Esophagus mucosa (tissue), 1 donor: ENCODE measurements at regions not wholly inside any gene's neighbourhood (a gene's known extent, or its start where the extent isn't known, plus 50 kb on each side); places are given as distances from the start of the nearest gene placed in this dataset.

ENCODE experiments used
- ATAC-seq: fragments of 200-7000 bp; cut with Tn5 transposase; one replicate; pipeline ENCODE4 v1.9.1; 2020
- donor health status: DM: yes; HTN: yes; CAD: no.

DNA sequence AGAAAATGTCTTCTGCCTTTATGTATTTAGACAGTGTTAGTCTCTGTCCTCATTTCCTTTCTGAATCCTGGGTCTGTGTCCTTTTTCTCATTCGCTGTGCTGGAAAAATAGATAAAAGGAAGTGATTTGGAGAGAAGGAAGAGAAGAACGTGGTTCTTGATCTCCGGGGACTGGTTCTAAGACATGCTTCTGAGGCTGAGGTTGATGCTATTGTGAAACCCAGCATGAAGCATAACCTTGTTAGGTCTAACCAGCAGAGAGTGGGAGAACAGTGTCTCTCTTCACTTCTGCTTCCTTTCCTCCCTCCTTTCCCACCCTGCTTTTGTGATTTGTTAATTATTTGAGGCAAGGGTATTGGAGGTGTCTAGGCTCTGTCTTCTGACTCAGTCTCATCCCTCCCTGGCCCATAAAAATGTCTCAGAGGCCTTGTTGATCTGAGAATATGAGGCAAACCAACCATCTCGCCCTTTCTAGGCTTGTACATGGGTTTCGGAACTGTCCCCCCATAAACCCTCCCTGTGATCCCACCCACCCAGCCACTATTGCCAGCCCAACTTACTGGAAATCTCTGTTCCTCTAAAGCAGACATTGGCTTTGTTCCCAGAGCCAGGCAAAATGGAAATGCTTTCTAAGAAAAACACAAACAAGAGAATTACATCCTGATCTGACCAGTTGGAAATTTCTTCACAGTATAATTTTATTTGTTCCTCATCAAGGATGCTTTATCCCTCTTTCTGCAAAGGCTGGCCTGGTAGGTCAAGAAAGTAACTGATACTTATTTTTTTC lies 360.6 kb upstream of the TNP1 start:
- ATAC-seq, result no peak

DNA sequence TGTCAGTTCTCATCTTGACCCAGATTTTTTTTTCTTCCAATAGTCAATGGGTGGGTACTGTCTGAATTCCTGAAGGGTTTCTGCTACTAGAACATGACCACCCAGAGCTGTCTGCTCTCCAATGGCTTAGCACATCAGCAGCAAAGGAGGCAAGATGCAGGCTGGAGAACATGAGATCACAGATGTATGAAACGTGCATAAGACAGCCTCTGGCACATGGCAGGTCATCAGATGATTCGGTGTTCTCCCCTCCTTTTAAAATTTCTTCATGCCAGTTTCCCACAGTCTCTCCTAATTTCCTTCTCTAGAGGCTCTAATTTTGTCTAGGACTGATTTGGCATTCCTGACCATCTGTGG lies 359.3 kb upstream of the TNP1 start:
- no peak for ATAC-seq

DNA sequence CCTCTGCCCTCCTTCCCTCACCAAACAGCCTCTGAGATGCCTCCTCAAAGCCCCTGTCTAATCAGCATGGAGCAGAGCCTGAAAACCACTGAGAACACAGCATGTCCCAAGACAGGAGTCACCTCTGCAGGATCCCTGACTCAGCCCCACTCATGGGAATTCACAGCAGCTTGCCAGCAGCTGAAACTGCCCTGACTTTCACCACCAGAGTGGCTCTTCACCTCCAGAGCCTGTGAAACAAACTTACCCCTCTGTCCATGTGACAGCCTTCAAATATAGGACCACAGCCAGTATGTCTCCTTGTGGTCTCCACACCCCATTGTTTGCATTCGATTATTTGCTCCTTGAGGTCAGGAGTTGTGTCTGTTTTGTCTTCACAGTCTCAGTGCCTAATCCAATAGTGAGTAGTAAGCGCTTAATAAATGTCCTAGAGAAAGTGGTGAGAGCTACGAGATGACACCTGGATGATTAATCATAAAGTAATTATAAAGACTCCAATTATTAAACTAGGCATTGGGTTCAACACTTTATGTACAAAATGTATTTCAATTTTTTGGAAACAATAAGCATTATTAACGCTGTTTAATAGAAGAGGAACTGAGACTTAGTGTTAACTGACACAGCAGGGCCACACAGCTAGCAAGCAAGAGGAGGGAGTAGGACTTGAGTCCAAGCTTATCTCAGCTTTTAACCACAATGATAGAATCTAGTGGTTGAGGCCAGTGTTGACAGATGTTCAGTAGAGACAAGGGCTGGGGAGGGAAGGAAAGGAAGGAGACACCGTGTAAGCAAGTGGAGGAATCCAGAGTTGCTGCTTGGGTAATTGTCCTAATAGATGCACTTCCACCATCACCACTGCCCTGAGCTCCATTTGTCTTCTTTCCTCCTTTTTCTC lies 358.7 kb upstream of the TNP1 start:
- ATAC-seq, result no peak

DNA sequence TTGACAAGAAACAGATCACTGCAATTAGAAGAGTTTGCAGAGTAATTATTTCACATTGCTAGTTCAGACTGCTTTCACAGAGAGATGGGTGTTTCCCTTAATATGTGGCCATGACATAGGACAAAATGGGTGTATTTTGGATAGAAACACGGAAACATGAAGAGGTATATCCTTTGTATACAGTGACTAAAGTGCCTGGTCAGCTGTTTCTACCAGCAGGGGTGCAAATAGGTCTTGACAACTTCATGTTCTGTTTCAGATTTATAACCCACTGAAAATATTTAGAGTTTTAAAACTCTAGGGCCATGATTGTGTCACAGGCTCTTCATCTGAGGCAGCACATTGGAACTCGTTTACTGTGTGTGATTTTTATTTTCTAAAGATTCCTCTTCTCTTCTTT lies 357.1 kb upstream of the TNP1 start:
- no peak for ATAC-seq

DNA sequence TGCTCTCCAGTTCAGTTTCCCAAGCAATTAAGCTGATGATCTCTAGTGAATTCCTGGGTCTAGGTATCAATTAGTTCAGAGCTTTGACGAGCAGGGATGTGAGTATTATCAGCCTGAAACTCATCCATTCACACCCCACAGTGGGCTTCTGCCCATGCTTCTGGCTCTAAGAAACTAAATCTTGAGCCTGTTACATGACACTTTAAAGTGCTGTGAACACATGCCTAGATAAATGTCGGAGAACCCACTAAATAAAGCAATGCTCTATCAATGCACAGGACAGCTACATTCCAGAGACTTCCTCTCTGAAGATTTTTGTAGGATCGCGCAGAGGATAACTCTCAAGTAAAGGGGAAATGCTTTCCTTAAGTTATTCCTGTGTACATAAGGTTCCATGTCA lies 356.5 kb upstream of the TNP1 start:
- no peak for ATAC-seq

DNA sequence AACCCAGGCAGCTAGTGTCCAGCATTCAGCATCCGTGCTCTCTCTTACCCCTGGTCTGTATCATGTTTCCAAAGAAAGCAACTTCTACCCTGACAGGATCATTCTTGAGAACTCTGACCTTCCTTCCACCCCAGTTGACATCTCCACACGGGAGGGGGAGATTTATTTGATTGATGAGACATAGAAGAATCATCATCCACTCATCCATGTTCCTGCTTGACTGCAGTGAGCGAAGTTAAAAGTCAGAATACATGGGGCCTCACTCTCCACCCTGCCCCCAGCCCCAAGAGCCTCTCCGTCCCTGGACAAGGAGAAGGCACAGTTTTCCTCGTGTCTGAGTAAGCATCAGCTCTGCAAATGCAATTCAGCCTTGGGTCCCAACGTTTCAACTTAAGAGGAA lies 356.0 kb upstream of the TNP1 start:
- ATAC-seq, result no peak

DNA sequence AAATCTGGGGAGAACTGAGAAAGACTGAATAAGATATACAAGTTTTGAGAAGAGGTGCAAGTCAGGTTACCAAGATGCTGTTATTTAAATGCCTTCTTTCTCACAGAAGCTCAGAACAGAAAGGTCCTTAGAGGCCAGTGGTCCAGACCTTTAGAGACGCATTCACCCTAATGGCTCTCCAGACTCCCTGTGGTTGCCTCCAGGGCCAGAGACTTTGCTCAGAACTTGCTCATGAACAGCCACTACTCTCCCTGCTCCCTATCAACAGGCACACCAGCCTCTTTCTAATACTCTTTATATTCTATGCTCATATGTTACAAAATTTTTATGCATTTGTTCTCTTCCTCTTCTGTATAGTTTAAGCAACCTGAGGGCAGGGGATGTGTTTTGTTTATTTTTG lies 349.0 kb upstream of the TNP1 start:
- ATAC-seq, result no peak

DNA sequence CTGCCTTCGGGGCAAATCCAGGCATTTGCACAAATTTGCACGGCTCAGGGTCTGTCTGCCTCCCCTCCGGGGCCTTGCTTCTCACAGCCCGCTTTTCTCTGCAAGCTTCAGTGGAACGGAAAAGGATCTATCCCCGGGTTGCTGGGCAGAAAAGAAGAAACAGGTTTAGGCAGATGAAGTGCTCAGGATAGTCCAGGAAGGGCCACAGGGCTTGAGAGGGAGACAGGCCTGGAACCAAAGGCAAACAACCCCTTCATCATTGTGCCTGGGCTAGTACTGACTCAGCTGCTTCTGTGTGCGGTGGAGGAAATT lies 347.8 kb upstream of the TNP1 start:
- ATAC-seq, result no peak

DNA sequence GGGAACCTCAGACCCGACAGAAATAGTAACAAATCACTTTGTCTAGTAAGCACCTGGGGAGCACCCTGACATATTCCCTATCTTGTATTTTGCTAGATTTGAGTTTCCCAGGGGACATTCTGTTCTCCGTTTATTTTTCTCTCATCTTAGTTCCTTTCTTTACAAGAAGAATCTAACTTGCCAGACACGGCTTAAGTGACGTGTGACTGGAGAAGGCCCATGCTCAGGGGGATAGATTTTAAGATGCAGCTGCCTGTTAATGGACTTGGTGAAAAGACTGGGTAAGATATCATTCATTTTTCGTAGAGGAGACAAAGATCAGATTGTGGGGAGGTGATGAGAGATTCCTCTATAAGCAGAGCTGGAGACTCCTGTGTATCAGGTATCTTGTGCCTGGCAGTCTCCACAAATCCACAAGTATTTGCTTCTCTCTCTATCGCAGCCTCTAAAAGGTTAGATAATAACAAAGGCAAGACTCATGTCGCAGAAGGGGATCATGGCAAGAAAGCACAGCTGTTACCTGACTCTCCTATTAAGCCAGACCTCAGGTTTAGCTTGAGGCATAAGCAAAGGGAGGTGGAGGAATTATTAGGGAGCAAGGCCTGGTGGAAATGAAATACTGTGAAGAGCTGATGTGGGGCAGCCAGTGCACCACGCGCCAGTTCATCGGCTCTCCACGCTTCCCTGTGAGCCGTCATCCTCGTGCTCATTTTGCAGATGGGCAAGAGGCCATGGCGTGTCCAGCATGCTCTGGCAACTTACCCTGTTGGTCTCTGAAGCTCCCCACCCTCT lies 347.2 kb upstream of the TNP1 start:
- no peak for ATAC-seq

DNA sequence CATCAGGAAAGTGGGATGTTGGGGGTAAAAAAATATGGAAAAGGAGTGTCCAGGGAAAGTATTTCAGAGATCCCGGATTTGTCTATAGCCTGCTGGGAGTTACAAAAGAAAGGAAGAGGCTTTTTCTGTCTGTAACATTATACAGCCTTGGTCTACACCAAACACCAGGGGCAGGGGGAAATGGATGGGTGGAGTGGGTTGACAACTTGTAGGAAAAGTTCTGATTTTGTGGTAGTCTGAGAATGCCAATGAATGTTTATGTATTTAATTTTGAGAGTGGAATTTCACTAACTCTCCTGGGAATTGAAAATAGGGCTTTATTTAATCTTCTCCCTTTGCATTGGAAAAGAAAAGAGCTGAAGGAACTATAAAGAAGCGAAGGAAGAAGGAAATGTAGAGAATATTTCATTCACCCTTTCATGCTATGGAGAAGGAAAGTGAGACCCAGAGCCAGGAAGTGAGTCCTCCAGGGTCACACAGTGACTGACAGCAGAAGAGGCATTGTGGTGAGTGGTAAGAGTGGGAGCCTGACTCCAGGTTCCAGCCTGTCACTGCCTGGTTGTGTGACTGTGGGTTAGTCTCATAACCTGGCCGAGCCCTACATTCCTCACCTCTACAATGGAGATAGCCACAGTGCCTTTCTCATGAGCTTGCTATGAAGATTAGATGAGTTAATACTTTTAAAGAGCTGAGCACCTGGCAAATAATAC lies 346.3 kb upstream of the TNP1 start:
- ATAC-seq, result no peak

DNA sequence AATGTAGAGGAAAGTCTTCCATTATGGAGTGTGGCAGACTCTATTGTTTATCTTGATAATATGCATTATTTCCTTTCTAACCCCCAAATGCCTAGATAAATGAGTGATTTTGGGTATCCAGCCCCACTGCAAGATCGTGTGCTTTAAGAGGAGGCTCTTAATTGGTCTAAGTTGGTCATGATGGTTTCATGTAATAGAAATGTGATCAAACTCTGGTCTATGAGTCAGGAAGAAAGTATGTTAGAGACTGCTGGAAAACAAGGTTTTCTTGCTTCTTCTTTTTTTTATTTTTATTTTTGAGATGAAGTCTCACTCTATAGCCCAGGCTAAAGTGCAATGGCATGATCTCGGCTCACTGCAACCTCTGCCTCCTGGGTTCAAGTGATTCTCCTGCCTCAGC lies 344.5 kb upstream of the TNP1 start:
- ATAC-seq, result no peak

DNA sequence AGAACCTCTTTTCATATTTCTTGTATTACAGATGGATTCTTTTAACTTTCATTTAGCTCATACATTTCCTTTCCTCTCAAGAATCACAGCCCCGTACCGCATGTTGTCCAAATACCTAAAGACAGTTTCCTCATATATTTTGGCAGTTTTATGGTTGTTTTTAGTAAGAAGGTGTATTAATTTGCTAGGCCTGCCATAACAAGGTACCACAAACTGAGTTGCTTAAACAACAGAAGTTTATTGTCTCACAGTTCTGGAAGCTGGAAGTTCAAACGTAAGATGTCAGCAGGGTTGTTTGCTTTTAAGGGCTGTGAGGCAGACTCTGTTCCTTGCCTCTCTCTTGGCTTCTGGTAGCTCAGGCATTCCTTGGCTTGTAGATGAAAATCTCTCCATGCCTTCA lies 343.2 kb upstream of the TNP1 start:
- no peak for ATAC-seq

DNA sequence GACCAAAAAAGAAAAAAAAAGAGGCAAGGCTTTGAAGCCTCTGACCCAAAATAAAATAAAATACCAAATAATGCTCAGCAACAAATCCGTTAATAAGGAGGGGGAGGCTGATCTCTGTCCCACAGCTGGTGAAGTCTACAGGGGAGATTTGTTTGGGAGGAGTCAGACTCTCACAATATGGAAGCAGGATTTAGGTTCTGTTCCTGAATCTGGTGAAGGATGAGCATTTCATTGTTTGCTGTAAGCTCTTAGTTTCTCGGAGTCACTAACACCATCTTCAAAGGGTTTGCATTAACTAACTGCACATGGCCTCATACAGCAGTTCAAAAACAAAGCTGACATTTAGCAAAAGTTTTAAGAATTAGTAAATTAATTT lies 339.4 kb upstream of the TNP1 start:
- no peak for ATAC-seq

DNA sequence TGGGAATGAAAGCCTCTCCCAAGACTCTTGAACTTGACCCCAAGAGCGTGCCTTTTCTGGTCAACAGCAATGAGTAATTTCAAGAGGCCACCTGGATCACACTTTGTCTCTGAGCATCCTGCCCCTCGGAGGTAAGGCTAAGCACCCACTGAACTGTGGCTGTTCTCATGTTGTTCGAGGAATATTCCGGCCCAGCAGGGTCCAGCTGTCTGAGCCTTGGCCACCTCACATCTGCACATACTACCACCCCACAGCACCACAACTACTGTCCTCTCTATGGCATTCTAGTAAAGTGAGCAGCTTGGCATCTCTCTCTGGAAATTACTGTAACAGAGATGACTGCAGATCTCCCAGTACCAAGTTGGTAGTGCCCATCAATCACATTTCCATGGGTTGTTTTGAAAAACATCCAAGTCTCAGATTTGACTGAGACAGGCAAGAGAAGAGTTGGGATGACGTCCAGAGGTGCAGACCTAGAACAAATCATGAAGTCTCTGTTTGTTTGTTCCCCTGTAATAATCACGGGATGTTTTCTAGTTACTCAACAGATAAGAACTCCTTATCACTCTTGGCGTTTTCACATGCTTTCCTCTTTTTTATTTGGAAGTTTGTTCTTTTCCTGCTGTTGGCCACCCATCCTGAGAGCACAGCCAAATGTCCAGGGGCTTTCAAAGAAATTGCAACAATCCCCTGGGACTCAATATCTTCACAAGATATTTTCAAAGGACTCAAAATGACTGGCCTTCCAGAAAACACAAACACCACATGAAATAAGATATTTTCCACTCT lies 336.0 kb upstream of the TNP1 start:
- ATAC-seq, result no peak

DNA sequence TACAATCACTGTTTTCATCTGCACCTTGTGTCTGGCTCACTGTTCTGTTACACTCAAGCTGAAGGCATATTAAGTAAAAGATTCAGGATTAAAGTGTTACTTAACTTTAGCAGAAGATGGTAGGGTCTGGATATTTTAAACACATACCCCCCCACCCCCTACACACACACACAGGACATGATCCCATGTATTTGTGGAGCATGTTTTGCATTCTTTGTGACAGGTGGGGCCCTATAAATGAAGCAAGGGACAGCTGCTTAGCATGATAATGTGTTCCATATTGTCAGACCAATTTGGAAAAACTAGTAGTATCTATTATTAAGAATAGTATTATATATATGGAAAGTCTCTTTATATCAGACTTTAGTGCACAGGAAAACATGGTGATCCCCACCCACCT lies 335.2 kb upstream of the TNP1 start:
- ATAC-seq, result no peak

DNA sequence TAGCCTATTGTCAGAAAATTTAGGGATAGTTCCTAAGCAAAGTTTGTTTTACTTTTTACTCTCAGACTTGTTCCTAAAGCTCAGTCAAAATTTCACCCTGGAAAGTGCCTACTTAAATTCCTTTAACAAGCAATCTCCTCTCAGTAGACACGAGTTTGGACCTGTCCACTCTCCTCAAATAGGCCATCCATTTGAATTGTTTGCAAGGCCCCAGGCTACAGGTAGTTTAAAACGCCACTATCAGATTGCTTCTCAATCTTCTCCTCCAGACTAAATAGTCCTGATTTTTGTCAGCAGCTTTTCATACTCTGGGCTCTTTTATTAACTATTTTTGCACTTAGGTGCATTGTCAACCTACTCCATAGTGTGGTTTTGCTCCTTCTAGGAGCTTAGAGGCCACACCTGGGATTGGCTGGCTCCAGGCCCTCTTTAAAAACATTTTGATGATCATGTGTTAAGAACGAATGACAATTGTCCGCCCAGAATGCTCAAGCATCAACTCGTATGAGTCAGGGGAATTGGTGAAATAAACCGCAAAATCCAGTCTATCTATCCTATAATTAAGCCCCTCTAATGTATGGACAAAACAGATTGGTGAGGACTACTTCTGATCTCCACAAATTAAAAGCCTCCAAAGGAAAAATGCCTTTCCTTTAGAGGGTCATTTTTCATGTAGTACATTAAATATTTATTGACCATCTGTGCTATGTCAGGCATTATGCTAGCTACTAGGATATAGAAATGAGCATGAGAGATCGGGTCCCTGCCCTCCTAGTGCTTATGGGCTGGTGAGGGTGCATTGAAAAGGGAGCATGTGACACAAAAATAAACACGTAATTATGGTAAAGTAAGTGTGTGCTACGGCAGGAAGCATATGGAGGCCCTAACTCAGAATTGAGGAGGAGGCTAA lies 333.8 kb upstream of the TNP1 start:
- no peak for ATAC-seq

DNA sequence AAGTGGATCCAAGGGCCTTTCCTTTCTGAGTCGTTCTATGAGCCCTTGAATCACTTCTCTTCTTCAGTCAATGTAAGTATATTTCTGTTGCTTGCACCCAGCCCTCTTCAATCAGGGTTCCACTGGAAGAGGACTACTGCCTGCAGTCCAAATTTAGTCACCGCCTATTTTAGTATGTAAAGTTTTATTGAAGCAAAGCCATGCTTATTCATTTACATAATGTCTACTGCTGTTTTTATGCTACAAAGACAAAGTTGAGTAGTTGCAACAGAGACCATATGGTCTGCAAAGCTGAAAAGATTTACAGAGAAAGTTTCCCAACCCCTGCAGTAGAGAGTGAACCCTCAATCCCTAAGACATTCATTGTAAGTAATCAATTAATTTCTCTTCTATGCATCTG lies 332.5 kb upstream of the TNP1 start:
- ATAC-seq, result no peak

DNA sequence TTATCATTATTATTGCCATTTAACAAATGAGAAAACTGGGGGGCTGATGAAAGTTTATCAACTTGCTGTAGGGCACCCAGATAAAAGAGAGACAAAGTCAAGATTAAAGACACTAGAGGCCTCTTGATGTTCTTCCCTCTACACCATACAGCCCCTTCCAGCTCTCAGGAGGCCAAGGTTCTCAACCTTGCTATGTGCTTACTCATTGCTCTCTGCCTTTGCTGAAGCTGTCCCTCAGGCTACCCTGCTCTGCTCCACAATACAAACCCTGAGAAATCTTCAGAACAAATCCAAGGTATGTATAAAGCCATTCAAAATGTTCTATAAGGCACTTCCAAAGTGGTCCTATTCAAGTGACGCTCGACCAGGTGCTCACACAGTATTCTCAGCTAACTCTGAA lies 329.9 kb upstream of the TNP1 start:
- ATAC-seq, result no peak

DNA sequence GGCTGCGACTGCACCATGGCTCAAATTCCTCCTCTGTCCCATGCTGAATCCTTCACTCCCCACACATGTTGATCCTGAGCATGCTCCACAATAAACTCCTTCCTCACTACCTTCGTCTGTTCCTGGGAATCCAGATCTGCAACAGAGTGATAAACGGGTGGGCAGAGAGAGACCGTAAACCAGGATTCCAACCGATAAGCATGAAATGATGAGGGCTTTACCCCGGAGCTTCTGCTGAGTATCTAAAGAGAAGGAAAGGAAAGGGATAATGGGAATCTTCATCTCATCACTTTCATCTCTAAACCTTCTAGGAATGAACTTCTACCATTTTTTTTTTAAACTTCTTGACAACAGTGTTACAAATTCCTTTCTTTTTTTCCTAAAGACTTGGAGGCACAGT lies 329.3 kb upstream of the TNP1 start:
- ATAC-seq, result no peak

DNA sequence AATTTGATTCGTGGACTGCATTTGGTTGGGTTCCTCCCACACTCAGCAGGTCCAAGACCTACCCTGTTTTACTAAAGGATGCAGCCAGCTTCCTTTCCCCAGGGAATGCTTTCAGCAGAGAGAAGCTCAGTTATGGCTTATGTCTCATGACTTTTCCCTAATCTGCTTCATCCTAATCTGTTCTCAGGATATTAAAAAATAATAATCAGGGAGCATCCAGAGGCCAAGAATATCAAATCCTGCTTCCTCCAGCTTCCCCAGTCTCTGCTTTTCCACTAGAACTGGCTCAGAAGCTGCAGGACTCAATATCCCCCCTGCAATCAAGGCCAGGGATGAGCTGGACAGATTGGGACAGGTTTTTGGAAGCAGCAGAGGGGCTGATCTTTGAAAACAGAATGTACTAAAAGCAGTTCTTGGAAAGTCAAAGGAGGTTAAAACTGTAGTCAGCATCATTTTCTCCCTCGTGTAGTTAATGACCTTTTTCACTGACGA lies 326.9 kb upstream of the TNP1 start:
- ATAC-seq, result no peak

DNA sequence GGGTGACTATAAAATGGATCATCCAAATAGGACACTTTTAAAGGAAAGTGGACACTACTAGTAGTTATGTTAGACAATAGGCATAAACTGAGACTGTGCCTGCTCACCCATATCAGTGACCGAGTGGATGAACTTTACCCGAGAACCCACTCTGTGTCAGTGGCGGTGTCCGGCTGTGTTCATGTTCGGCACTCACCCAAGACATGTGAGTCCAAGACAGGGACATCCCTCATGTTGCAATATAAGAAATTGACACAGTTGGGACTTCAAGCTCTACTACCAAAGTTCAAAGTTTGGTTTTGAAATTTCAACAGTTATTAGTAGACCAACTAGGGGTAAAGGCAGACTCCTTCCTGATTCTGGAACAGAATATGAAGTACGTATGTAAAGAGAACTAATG lies 326.3 kb upstream of the TNP1 start:
- ATAC-seq, result no peak
